Effector CD4-positive, alpha-beta T cell (primary cell): ENCODE measurements at regions not wholly inside any gene's neighbourhood (a gene's known extent, or its start where the extent isn't known, plus 50 kb on each side); places are given as distances from the start of the nearest gene placed in this dataset.
"Not testable (repeated sequence)": the region's sequence is repeated elsewhere in the genome, so short reads cannot be mapped to it uniquely, and the experiment has no call there.

Experiments
- DNase-seq: peaks from one replicate; pipeline ENCODE4 v3.0.0-alpha.2; 2020

GRCh38 chr4:66805582-66805981 lies 739.7 kb downstream of the CENPC start:
- DNase-seq: no peak

GRCh38 chr4:66804979-66805378 lies 740.3 kb downstream of the CENPC start:
- no peak for DNase-seq

GRCh38 chr4:66797608-66798007 lies 747.7 kb downstream of the CENPC start:
- DNase-seq: no peak

GRCh38 chr4:66795724-66796123 lies 749.6 kb downstream of the CENPC start:
- DNase-seq: no peak

DNA sequence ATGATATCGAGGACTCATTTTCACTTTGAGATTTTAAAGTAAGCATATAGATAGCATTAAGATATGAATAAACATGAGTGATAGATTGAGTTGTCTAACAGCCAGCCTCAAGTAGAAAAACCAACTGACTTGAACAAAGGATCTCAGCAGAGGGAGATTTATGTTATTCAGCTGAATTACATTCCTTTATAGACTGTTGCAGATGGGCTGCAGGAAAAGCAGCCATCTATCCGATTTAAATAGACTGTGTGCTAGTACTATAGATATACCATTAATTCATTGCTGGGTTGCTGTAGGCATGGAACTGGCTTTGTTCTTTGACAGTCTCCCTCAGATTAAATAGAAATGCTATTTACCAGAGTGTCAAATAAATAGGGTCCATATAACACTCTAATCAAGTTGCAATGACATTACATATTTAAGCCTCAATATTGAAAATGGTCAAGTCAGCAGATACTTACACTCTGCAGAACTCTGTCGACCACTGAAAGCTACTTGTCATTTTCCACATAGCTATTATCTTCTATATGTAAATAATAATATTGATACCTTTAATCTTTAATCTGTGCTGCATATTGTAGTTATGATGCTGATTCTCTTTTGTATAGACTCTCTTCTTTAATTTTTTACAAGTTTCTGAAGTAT lies 750.8 kb downstream of the CENPC start:
- DNase-seq: no peak

DNA sequence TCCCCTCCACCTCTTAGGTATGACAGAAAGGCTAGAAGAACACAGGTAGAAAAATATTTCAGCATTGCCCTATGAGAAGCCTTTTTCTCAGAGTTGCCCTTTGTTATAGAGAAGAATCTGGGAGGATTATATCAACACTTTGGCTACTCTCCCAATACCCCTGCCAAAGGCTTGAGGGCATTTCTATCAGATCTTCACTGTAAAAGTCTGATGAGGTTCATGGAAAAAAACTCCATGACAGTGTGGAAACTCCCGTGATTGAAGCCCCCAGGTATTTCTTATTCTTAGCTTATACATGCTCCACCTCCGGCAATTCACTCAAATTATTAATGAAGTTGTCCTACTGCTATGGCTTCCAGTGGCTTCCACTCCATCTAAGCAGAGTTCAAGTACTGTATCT lies 753.6 kb downstream of the CENPC start:
- DNase-seq: no peak

DNA sequence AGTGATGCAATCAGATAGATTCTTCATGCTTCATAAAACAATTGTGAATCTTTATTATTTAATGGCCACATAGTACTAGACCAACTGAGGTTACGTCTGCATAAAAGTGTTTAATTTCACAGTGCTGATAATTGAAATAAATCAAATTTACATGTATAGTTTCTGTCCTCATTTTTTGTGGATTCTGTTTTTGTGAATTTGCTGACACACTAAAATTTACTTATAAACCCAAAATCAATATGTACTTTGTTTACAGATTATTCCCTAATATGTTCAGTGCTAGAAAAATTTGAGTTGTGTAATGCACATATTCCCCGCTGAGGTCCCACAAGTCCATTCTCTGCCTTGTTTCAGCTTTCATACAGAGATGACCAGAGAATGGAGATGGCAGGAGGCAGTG lies 759.8 kb downstream of the CENPC start:
- no peak for DNase-seq

DNA sequence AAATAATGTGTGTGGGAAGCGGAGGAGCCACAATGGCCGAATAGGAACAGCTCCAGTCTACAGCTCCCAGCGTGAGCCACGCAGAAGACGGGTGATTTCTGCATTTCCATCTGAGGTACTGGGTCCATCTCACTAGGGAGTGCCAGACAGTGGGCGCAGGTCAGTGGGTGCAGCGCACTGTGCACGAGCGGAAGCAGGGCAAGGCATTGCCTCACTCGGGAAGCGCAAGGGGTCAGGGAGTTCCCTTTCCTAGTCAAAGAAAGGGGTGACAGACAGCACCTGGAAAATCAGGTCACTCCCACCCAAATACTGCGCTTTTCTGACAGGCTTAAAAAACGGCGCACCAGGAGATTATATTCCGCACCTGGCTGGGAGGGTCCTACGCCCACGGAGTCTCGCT lies 762.6 kb downstream of the CENPC start:
- not testable (repeated sequence) for DNase-seq

DNA sequence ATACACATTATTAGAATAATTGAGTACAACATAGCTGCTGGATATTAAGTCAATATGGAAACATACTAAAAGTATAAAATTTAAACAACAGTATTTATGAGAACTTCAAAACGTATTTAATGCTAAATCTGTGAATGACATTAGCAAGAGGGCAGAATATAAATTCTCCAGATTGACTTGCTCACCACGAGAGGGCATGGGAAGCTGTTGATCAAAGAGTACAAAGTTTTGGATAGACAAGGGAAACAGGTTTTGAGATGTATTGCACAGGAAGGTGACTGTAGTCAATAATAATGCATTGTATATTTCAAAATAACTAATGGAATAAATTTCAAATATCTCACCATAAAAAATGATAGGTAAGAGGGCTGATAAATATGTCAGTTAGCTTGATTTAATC lies 768.2 kb downstream of the CENPC start:
- no peak for DNase-seq

- no peak for DNase-seq
Observed at GRCh38 chr4:66769441-66769840, 775.9 kb downstream of the CENPC start.

- no peak for DNase-seq
Observed at GRCh38 chr4:66767442-66767841, 777.9 kb downstream of the CENPC start.

DNA sequence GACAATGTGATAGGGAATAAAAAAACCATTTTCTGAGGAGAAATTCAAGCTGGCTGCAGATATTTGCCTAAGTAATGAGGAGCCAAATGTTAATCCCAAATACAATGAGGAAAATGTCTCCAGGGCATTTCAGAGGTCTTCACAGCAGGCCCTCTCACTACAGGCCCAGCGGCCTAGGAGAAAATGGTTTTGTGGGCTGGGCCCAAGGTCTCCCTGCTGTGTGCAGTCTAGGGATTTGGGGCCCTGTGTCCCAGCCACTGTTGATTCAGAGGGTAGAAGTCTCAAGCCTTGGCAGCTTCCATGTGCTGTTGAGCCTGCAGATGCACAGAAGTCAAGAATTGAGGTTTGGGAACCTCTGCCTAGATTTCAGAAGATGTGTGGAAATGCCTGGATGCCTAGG lies 778.7 kb downstream of the CENPC start:
- no peak for DNase-seq

DNA sequence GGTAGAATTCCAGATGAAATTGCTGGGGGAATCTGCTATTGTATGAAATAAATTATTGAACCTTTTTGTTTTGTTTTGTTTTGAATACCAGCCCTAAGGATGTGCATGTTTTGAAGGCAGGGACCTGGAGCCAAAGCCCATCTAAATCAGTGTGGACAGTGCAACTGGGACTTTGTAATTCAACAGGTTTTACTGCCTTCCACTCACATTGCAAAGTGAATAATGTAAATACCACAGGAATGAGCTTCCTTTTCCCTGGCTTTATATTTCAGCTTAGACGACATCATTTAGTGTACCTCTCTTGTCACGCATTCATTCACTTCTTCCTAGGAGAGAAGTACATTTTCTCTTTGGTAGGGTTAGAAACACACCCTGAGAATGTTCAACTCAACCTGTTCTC lies 795.0 kb downstream of the CENPC start:
- DNase-seq: no peak

DNA sequence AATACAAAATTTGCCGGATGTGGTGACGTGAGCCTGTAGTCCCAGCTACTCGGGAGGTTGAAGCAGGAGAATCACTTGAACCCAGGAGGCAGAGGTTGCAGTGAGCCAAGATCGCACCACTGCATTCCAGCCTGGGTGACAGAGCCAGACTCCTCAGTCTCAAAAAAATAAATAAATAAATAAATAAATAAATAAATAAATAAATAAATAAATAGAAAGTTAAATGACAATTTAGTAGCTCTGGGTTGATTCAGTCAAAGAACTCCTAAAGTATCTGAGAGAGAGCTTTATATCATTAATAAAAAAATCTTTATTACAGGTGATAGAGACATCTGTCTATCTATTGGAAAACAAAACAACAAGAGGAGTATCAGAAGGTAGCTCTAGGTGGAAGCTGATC lies 798.4 kb downstream of the CENPC start:
- not testable (repeated sequence) for DNase-seq

DNA sequence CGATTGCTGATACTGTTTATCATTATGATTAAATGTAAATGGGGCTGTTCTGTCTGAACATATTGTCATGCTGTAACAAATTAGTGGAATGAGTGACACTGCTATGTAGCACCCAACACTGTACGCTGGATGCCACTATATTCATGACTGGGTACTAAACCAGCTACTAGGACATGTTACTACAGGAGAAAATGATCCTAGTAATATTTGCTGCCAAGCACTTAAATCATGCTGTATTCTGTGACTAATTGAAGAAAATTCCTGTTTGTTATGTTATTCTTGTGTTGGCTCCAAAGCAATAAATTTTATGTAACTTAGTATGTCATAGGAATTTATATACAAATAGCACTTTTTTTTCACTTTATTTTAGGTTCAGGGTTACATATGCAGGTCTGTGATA lies 804.2 kb downstream of the CENPC start:
- no peak for DNase-seq

- DNase-seq: no peak
Observed at GRCh38 chr4:66736606-66737005, 808.7 kb downstream of the CENPC start.

DNA sequence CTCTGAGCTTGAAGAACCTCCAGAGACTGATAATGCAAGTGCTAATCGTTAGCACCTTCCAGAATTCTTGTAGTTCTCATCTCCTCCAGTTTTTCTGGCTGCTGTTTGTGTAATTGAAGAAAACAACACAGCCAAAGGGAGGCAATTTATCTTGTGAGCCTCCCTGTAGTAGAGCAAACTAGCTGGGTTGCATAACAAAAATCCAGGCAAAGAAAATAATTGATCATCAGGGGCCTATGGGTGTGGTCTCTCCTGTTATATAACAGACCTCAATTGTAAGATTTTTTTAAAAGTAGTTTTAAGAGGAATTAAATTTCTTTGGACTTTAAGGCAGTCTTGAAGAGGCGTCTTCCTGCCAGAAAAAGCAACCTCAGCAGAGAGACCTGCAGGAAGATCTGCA lies 817.0 kb downstream of the CENPC start:
- DNase-seq: no peak

DNA sequence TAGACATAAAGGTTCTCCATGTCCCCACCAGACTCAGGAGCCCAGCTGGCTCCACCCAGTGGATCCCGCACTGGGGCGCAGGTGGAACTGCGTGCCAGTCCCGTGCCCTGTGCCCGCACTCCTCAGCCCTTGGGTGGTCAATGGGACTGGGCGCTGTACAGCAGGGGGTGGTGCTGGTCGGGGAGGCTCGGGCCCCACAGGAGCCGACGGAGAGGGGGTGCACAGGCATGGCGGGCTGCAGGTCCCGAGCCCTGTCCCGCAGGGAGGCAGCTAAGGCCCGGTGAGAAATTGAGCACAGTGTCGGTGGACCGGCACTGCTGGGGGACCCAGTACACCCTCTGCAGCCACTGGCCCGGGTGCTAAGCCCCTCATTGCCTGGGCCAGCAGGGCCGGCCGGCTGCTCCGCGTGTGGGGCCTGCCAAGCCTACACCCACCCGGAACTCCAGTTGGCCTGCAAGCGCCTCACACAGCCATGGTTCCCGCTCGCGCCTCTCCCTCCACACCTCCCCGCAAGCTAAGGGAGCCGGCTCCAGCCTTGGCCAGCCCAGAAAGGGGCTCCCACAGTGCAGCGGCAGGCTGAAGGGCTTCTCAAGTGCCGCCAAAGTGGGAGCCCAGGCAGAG lies 832.9 kb downstream of the CENPC start:
- not testable (repeated sequence) for DNase-seq

DNA sequence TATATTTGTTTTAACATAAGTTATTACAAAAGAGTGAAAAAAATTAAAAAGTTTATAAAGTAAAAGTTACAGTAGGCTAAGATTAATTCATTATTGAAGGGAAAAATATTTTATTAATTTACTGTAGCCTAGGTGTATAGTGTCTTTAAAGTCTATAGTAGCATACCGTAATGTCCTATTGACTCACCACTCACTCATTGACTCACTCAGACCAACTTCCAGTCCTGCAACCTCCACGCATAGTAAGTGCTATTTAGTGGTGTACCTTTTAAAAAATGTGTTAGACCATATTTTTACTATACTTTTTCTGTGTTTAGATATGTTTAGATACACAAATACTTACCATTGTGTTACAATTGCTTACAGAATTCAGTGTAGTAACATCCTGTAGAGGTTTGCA lies 841.1 kb downstream of the CENPC start:
- no peak for DNase-seq

- no peak for DNase-seq
Observed at GRCh38 chr4:66694739-66695138, 850.6 kb downstream of the CENPC start.

DNA sequence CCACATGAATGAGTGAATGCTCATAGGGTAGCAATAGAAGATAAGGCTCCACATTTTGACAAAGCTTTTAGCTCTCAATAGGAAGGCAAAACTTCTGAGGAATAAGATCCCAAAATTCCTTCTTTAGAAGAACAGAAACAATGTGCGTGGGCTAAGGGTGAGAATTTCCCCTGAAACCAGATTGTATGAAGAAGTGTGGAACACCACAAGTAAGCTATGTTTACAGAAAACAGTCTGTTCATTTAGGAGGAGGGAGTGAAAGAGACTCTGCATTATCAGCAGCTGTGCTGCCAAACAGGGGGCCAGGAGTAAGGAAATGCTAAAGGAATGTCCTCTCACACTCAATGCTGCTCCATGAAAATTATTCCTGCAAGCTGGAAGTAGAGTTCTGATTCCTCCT lies 851.6 kb downstream of the CENPC start:
- DNase-seq: no peak

- no peak for DNase-seq
Observed at GRCh38 chr4:66691101-66691500, 854.2 kb downstream of the CENPC start.

- DNase-seq: no peak
Observed at GRCh38 chr4:66688674-66689073, 856.6 kb downstream of the CENPC start.

DNA sequence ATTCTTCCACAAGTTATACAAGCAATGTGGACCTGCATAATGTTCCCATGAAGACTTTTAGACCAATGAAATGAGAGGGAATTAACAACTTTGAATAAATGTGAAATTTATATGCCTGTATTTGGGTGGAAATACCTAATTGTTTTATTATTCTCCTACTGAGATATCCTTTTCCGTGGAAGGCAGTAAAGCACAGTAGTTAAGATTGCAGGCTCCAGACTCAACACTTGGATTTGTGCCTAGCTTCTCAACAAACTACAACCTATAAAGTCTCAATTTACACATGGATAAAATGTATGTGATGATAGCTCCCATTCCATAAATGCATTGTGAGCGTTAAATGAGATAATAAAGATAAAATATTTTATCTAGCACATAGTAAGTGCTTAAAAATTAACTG lies 857.8 kb downstream of the CENPC start:
- no peak for DNase-seq

- DNase-seq: no peak
Observed at GRCh38 chr4:66681962-66682361, 863.3 kb downstream of the CENPC start.
